ENCODE measurements at regions not wholly inside any gene's neighbourhood (a gene's known extent, or its start where the extent isn't known, plus 50 kb on each side); places are given as distances from the start of the nearest gene placed in this dataset.

DNA sequence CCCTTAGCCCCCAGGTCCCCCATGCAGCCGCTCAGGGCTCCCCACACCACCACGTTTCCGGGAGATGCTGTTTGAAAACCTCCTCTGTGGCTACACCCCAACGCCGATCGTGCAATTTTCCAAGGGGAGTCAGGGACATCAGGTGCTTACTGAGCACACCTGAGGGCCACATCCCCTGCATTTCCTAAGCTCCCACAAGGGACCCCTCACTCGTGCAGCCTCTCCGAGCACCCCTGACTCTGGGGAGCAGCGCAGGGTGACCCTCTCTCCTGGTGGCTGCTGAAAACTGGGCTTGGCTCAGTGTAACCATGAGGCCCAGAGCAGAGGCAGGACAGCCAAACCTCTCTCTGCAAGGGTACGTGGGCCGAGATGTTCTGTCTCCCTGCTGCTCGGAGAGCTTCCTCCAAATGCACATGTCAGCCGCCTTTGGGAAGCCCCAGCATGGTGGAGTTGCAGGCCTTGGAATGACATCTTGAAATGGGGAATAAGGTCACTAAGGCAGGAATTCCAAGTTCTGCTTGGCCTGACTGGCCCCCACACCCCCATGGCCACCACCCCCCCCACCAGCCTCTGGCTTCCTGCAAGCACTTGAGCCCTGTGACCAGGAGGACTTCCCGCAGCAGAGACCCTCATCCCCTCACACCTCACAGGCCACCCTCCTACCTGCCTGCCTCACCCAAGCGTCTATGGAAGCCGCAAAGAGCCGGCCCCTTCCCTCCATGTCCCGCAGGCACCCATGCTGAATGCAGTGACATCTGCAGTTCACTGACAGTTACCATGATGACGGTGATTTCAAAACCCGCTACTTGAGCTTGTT is 257.4 kb downstream of the BRD1 start:
- Histone ChIP-seq H3K79me2 (ENCODE audit: control insufficient read depth, low read length) (no peaks in the 10 kb centered on the region), H3F3A (ENCODE audit: control insufficient read depth, insufficient read depth) (no peaks in the 10 kb centered on the region), H3K4me2 (ENCODE audit: low read length) (no peak overlapping the region), H3K4me3 (ENCODE audit: low read length) (no peak overlapping the region), H3K9me3 (ENCODE audit: control insufficient read depth, insufficient read depth, low read length) (no peaks in the 10 kb centered on the region), H3K9me2 (replicated peaks; ENCODE audit: control insufficient read depth, low read length) (no peaks in the 10 kb centered on the region), H4K20me1 (ENCODE audit: control insufficient read depth, insufficient read depth, low read depth, low read length) (no peaks in the 10 kb centered on the region), H3K4me1 (ENCODE audit: control insufficient read depth, low read length) (no peaks in the 10 kb centered on the region), H3K36me3 (ENCODE audit: control insufficient read depth, low read length) (no peaks in the 10 kb centered on the region), H3K27me3 (ENCODE audit: control insufficient read depth, low read length) (no peaks in the 10 kb centered on the region), H3K27ac (ENCODE audit: low read depth, low read length) (no peak overlapping the region)
- no peak for TF ChIP-seq EZH2phosphoT487 (IDR thresholded peaks at IDR 0.05; ENCODE audit: borderline replicate concordance, low read length)
- TF ChIP-seq, protein P1, sequence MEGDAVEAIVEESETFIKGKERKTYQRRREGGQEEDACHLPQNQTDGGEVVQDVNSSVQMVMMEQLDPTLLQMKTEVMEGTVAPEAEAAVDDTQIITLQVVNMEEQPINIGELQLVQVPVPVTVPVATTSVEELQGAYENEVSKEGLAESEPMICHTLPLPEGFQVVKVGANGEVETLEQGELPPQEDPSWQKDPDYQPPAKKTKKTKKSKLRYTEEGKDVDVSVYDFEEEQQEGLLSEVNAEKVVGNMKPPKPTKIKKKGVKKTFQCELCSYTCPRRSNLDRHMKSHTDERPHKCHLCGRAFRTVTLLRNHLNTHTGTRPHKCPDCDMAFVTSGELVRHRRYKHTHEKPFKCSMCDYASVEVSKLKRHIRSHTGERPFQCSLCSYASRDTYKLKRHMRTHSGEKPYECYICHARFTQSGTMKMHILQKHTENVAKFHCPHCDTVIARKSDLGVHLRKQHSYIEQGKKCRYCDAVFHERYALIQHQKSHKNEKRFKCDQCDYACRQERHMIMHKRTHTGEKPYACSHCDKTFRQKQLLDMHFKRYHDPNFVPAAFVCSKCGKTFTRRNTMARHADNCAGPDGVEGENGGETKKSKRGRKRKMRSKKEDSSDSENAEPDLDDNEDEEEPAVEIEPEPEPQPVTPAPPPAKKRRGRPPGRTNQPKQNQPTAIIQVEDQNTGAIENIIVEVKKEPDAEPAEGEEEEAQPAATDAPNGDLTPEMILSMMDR (IDR thresholded peaks at IDR 0.05; ENCODE audit: low read depth, low read length, poor library complexity, severe bottlenecking) = no peak

DNA sequence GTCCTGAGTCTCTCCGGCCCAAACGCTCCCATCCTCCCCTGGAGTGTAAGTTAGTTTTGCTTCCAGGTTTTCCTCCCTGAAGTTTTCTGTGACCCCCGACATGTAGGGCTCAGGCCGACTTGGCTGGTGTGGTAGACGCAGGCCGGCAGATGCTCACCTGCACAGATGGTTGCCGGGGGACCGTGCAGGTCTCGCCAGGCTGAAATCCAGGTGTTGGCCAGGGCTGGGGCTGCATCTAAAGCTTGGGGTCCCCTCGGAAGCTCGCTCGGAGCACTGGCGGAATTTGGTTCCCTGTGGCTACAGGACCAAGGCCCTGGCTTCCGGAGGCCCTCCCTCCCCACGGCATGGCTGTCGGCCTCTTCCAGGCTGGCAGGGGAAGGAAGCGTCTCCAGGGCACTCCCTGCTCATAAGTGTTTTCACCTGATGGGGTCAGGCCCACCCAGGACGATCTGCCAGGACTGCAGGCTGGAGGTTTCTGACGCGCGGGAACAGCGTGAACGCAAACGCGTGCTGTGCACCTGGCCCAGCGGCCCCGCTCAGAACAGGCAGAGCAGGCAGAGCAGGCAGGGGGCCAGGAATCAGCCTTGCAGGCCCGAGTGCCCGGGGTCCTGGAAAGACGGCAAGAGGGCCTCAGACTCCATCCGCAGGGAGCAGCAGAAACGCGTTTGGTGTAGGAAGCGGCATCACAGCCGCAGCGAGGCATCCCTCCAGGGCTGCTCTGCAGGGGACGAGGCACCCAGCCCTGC is 258.2 kb downstream of the BRD1 start:
- no peak overlapping the region for H3K4me2 ChIP-seq (ENCODE audit: low read length)
- no peaks in the 10 kb centered on the region for H3K36me3 ChIP-seq (ENCODE audit: control insufficient read depth, low read length)
- H3K4me3 ChIP-seq (ENCODE audit: low read length) = no peak overlapping the region
- H3K9me2 ChIP-seq (replicated peaks; ENCODE audit: control insufficient read depth, low read length) = no peaks in the 10 kb centered on the region
- no peaks in the 10 kb centered on the region for H3F3A ChIP-seq (ENCODE audit: control insufficient read depth, insufficient read depth)
- H3K27me3 ChIP-seq (ENCODE audit: control insufficient read depth, low read length) = no peaks in the 10 kb centered on the region
- H3K9me3 ChIP-seq (ENCODE audit: control insufficient read depth, insufficient read depth, low read length) = no peaks in the 10 kb centered on the region
- TF ChIP-seq EZH2phosphoT487 (IDR thresholded peaks at IDR 0.05; ENCODE audit: borderline replicate concordance, low read length) = no peak
- TF ChIP-seq, protein P1 (IDR thresholded peaks at IDR 0.05; ENCODE audit: low read depth, low read length, poor library complexity, severe bottlenecking) = no peak
- H4K20me1 ChIP-seq (ENCODE audit: control insufficient read depth, insufficient read depth, low read depth, low read length) = no peaks in the 10 kb centered on the region
- no peak overlapping the region for H3K27ac ChIP-seq (ENCODE audit: low read depth, low read length)
- H3K79me2 ChIP-seq (ENCODE audit: control insufficient read depth, low read length) = no peaks in the 10 kb centered on the region
- no peaks in the 10 kb centered on the region for H3K4me1 ChIP-seq (ENCODE audit: control insufficient read depth, low read length)

DNA sequence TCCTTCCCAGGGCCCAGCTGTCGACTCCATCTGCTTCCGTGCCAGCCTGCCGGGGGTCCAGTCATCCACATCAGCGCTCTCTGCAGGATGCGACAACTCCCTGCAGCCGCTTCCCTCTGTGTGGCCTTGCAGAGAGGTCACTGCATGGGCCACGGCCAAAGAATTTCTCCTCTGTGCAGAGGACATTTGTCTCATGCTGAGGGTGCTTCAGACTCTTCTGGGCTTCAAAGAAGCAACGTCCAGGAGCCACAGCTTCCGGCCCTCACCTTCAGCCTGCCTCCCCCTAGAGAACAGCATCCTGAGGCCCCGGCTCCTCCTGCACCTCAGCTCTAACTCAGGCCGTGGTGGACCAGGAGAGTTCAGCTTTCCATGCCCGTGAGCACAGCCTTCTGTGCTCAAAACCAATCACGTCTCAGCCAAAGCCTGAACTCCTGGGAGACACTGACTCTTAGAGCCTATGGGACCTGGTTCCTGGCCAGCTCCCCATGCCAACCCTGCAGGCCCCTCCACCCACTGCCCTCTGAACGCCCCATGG is 258.9 kb downstream of the BRD1 start:
- H3K9me2 ChIP-seq (replicated peaks; ENCODE audit: control insufficient read depth, low read length) = no peaks in the 10 kb centered on the region
- H3K27me3 ChIP-seq (ENCODE audit: control insufficient read depth, low read length) = no peaks in the 10 kb centered on the region
- H3F3A ChIP-seq (ENCODE audit: control insufficient read depth, insufficient read depth) = no peaks in the 10 kb centered on the region
- H3K27ac ChIP-seq (ENCODE audit: low read depth, low read length) = no peak overlapping the region
- no peaks in the 10 kb centered on the region for H3K4me1 ChIP-seq (ENCODE audit: control insufficient read depth, low read length)
- H3K4me3 ChIP-seq (ENCODE audit: low read length) = no peak overlapping the region
- no peak overlapping the region for H3K4me2 ChIP-seq (ENCODE audit: low read length)
- no peaks in the 10 kb centered on the region for H3K79me2 ChIP-seq (ENCODE audit: control insufficient read depth, low read length)
- no peaks in the 10 kb centered on the region for H3K36me3 ChIP-seq (ENCODE audit: control insufficient read depth, low read length)
- no peaks in the 10 kb centered on the region for H4K20me1 ChIP-seq (ENCODE audit: control insufficient read depth, insufficient read depth, low read depth, low read length)
- TF ChIP-seq, protein P1 (IDR thresholded peaks at IDR 0.05; ENCODE audit: low read depth, low read length, poor library complexity, severe bottlenecking) = no peak
- H3K9me3 ChIP-seq (ENCODE audit: control insufficient read depth, insufficient read depth, low read length) = no peaks in the 10 kb centered on the region
